UCSD-AML1 (cell line): ENCODE measurements at regions not wholly inside any gene's neighbourhood (a gene's known extent, or its start where the extent isn't known, plus 50 kb on each side); places are given as distances from the start of the nearest gene placed in this dataset.
A peak's percentile ranks its signal among the peaks of the same experiment; 100 is the strongest.
"Not testable (repeated sequence)": the region's sequence is repeated elsewhere in the genome, so short reads cannot be mapped to it uniquely, and the experiment has no call there.

Experiments
- DNase-seq: peaks from one replicate; lab custom pipeline; 2025; ENCODE audit not compliant: unreplicated experiment; lab: John Stamatoyannopoulos, UW

DNA sequence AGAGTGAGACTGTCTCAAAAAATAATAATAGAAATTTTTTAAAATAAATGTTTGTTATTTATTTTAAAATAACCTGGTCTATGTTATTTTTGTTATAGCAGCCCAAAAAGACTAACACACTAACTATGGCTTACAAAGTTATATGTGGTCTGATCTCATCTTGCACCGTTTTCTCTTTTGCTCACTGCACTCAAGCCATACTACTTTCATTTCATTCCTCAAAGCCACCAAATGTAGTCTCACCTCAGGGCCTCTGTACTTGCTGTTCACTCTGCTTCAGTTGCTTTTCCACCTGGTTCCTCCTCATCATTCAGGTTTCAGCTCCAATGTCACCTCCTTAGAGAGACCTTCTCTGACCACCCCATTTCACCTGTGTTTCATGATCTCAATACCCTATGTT, 55.2 kb upstream of the MDM1 start:
- DNase-seq, result no peak

DNA sequence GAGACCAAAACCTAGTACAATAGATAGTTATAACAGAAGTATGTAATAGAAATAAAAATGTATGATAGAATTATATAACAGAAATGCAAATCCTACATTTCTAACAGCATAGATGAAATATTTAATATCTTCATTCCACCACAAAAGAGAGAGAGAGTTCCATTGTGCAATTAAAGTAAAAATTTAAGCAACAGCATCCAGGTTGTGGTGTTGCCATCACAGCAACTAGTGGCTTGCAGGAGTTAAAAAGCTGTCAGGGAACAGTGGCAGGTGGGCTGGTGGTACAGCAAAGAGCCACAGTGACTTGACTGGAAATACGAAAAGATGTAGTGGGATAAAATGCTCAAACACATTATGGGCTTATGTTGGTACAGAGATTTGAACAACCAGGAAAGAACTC, 57.1 kb upstream of the MDM1 start:
- no peak for DNase-seq

DNA sequence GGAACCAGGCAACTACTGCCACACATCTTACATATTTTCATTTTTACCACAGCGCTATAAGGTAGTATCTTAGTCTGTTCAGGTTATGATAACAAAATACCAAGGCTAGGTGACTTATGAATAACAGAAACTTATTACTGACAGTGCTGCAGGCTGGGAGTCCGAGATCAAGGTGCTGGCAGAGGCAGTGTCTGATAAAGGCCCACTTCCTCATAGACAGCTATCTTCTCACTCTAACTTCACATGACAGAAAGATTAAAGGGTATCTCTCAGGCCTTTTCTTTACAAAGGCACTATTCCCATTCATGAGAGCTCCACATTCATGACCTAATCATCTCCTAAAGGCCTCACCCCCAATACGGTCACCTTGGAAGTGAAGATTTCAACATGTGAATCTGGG, 59.8 kb upstream of the MDM1 start:
- no peak for DNase-seq

DNA sequence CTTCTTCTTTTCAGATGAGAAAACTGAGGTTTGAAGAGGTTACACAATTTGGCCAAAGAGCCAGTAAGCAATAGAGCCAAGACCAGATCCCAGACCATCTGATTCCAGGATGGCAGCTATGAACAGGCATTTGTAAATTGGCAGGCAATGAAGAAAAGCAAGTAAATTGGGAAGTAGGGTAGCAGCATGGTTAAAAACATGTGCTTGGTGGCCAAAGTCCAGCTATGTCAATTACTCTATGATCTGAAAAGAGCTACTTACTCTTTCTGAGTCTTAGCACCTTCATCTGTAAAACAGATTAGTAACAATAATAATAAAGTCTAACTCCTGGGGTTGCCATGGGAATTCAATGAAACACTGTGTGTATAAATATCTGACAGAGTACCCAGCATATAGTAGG, 60.2 kb upstream of the MDM1 start:
- DNase-seq, result no peak

DNA sequence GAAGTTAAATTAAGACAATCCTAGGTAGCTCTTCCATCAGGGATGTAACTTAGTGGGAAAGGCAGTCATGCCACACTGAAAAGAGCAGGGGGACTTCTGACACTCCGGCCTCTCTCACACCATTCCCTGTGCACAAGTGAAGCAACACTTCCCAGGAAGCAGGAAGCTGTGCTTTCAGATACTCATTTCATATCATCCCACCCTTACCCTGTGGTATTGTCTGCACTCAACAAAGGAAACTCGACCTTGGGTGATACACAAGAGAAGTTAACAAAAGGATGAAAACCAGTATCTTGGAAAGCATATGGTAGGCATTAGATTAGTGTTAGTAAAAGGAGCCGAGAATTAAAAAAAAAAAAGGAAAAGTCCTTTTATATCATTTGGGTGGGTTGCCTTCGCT, 61.3 kb upstream of the MDM1 start:
- peak; percentile 28 for DNase-seq

DNA sequence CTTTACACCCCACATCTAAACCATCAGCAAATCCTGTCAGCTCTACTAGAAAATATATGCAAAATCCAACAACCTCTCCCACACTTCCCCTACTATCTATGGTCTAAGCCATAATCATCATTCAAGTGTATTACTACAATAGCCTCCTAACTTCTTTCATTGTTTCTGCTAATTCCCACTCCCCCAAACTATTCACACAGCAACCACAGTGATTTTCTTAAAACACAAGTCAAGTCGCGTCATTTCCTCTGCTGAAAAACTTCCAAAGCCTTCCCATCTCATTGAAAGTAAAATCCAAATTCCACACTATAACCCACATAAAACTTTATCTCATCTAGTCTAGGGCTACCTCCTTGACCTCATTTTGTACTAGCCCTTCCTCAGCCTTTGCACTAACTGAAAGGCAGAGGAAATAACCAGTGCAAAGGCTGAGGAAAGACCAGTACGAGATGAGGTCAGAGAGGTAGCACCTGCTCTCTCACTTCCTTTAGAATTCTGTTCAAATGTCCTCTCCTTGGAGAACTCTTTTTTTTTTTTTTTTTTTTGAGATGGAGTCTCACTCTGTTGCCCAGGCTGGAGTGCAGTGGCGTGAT, 65.5 kb upstream of the MDM1 start:
- DNase-seq, result no peak

DNA sequence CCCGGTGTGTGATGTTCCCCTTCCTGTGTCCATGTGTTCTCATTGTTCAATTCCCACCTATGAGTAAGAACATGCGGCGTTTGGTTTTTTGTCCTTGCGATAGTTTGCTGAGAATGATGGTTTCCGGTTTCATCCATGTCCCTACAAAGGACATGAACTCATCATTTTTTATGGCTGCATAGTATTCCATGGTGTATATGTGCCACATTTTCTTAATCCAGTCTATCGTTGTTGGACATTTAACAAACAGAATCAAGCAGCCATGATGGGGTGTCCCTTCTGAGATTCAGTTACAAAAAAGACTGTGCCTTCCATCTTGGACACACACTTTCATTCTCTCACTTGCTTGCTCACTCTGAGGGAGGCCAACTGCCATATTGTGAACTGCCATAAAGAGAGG, 66.5 kb upstream of the MDM1 start:
- DNase-seq, result not testable (repeated sequence)

DNA sequence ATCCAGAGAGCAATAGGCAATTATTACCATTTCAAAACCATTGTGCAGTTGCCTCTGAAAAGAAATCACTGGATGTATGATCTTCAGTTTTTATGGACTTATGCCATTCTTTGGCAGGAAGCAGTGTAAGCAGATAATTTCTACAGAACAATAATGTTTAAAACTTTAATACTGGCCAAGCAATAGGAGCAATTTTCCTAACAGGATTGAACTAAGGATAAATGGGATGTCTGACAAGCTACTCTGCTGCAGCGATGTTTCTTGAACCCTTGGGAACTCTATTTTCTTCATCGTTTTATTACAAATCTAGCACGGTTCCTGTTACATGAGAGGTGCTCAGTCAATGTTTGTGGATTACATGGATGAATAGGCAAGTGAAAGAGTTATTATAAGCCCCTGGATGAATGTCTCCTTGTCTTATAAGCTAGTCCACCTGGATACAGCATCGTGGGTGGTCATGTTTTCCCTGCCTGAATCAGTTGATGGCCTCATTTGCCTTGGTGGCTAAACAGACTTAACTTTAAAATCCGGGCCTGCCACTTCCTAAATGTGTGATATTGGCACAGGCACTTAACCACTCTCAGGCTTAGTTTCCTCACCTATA, 68.2 kb upstream of the MDM1 start:
- no peak for DNase-seq

DNA sequence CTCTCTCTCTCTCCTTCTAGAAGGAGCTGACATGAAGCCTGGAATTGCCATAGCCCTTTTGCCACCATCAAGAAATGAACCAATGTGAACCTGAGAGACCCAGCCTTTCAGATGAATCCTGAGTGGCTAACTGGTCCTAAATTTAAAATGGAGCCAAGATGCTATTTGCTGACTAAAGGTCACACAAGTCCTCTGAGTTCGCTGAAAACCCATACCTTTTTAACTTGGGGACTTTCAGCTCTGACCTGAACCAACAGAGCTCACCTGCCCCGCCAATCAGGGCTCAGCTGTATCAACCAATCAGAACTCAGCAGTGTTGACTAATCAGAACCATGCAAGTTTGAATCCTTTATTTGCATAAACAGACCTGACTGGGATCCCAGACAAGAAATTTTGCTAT, 70.3 kb upstream of the MDM1 start:
- no peak for DNase-seq

DNA sequence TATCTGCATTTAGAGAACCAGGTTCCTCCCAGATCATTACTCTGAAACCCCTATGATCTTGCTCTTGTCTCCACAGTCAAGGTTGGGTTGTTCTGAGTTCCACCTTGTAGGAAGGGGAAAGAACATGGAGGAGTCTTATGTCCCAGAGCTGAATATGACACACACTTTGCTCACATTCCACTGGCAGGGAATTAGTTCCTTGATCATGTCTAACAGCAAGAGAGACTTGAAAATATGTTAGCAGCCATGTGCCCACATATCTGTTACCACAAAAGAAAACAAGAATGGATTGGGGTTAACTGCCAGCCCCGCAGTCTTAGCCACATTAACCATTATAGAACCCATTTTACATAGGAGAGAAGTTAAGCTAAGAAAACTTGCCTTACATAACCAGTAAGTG, 71.1 kb upstream of the MDM1 start:
- no peak for DNase-seq

DNA sequence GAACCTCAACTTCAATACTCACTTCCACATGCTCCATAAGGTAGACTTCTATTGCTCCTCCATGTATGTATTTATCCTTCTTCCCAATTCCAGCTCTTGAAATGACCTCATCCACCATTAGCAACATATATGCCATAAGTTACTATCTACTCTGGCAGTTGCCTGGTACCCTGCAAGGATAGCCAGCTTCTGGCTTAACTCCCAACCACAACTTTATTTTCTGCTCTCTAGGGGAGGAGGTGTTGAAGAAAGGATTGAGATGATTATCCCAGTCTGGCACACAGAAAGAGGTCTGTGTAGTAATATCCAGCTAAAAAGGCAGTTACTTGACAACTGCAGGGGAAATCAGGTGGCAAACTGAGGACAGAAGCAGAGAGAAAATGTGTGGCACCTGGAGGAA, 71.5 kb upstream of the MDM1 start:
- DNase-seq, result no peak

DNA sequence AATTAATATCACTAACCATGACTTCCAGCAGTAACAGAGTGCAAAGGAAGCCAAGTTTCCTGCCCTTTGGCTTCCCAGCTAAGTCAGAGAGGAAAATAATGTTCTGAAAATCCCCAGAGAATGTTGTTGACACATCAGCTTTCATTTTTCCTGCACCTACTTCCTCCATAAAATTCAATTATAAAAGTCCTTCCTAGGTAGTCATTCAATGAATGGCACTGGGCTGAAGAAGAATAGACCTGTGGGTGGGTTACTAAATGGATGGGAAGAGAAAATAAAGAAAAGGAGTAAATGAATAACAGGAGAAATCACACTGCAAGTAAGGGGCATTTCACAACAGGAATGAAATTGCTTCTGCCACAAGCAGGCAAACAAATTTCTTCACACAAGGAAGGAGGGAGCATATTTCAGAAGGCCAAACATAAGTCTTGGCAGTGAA, 73.2 kb upstream of the MDM1 start:
- no peak for DNase-seq

DNA sequence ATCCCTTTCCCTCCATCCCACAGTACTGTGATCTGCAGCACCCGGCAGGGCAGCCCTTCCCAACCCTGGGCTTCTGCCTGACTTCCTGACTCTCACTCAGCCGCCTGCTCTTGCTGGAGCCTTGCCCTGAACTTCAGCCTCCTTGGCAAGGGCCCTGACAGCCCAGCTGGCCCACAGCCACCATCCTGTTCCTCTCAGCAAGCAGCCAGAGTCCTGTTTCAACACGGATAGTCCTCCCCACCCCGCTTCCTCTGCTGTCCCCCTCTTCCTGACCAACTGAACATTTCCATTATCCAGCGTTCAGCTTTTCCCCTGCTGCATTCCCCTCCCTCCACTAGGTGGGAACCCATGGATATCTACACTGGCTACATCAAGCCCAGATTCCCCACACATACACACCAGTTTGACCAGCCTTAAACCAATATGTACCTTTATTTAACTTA, 74.0 kb upstream of the MDM1 start:
- peak; percentile 80 for DNase-seq

DNA sequence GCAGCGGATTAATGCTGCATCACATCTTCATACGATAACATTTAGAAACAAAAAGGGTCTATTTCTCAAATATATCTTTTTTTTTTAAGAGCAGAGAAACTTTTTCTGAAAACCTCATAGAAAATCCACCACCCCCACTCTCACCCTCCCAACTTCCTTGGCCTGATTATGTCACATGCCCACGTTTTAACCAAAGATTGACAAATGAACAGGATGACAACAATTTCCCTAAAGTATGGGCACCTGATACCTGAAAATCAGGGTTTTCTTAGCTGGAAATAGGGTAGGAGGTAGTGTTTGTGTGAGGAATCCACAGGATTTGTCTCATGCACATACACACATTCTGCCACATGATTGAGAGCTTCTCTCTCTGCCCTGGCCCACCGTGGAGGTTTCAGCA, 74.7 kb upstream of the MDM1 start:
- DNase-seq, result no peak

DNA sequence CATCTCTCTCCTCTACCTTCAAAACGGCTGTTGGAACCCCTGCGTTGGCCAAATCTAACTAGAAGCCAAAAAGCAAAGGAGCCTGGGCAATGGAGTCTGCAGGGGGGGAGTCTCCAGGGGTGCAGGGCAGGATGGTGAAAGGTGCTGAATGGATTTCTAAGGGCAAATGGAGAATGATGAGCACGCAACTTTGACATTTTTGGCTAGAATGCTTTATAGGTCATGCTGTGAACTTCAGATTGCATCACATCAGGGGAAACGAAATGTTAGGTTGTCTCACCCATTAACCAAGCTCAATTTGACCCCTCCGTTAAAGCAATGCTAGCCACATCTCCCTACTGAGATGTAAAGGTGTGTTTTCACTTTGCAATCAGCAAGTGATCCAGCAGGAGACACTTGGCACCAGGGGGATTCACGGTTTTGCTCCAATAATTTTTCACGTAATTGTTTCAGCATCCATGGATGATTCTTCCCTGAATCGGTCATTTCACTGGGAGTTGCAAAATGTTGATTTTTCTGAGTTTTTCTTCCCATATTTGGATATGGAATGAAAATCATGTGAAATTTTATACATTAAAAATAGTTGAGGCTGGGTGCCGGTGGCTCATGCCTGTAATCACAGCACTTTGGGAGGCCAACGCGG, 78.0 kb upstream of the MDM1 start:
- no peak for DNase-seq

DNA sequence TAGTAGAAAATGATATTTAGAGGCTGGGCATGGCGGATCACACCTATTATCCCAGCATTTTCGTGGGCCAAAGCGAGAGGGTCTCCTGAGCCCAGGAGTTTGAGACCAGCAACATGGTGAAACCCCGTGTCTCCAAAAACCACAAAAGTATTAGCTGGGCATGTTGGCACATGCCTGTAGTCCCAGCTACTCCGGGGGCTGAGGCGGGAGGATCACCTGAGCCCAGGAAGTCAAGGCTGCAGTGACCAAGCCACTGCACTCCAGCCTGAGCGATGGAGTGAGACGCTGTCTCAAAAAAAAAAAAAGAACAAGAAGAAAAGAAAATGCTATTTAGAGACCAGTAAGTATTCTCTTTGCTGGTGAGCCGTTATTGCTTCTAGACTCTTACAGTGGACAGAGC, 79.2 kb upstream of the MDM1 start:
- DNase-seq, result peak; percentile 22

DNA sequence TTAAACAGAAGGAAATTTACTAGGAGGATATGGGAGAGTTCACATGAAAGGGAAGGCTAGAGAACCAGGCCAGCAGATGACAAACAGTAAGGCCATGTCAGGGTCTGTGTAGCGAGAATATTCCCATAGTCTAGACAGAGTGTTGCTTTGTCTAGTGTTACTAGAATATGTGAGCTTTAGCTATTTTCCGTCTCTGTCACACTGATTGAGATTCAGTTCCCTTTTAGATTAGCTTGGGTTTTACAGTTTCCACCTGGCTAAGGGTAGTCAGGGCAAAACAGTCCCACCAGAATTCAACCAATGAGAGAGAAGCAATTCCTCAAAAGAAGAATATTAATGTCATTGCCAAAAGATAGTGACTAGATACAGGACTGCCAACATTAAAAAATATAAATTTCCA, 82.8 kb upstream of the MDM1 start:
- DNase-seq, result no peak

DNA sequence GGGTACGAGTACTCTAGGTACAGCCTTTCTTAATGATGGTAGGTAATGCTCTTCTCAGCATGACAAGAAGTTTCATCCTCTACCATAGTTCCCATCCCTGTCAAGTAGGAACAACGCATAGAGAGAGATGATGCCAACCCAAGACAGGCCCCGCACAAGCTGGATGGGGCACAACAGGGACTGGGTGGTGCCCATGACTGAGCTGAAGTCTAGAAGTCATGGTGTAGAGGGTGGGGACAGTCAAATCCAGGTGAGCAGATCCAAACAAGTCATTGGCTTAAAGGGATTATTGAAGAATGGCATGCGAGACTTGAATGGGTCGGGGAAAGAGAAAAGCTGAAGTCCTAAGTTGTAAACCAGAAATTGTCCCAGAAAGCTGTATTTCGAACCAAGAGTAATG, 84.2 kb upstream of the MDM1 start:
- DNase-seq, result no peak

DNA sequence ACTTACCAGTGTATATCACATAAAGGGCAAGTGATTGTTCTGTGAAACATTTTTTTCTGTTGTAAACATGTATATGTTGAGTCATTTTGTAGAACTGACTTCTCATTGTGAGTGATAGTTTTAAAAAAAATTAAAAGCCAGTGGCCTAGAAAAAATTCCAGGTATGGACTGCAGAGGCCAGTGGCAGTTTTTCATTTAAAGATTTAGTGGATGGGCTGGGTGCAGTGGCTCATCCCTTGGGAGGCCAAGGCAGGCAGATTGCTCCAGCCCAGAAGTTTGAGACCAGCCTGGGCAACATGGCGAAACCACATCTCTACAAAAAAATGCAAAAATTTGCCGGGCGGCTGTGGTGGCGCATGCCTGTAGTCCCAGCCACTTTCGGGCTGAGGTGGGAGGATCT, 84.7 kb upstream of the MDM1 start:
- no peak for DNase-seq

DNA sequence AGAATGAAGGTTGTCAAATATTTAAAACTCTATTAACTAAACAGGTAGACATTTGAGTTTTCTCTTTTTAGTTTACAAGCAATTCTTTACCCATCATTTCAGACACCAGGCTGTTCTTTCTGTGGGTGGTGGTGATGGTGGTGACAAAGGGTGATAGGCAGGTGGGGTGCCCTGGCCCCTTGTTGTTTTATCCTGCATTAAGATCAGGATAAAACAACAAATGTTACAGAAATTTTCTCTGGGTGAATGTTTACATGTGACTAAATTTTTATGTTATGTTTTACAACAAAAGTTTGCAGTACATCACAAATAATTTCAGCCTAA, 85.9 kb upstream of the MDM1 start:
- DNase-seq, result no peak

DNA sequence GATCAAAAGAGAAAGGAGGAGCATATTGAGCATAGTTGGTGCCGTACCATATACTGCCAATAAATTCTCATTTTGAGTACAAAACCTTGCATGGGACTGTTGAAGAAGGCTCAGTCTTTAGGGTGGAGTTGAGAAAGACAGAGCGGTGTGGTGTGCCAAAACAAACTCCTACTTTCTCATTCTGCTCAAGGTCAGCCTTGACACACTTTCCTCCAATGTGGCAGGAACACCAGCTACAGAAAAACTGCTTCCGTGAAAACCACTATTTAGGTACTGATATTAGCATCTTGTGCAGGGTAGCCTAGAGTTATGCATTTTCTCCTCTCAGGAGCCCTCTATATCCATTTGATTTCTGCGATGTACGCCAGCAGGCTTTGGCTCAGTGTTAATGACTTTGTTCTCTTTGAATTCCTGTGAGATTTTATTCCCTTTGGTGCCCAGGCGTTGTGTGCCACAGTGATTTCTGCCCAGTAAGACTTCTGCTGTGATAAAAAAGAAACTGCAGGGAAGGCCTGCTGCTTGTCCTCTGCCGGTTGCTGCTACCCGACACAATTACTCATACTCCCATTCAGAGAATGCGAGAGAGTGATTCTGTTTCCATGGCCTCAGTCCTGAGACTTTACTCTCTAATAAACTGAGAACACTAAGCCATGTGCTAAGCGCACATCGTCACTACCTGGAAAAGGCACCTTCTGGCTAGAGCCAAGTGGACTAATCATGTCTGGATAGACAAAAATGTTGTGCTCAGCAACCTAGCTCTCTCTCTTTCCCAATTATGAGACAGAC, 88.3 kb upstream of the MDM1 start:
- no peak for DNase-seq

DNA sequence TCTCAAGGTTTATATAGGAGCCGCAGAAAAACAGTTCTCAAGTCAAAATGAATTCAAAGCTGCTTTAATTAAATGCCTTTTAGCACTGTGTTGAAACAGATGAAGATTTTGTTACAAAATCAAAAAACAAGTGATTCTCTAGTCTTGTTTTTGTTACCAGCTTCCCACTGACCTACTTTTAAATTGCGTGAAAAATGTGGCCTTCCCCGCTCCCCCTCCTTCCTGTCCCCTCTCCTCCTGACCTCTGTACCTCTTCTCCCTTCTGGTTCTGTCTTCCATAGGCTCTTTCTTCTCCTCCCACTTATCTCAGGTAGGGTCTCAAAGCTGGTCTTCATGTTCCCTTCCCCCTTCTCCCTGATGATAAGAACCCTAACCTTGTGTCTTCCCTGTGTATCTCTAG, 90.0 kb upstream of the MDM1 start:
- DNase-seq, result no peak
